Endothelial cell of umbilical vein (primary cell): ENCODE measurements at regions not wholly inside any gene's neighbourhood (a gene's known extent, or its start where the extent isn't known, plus 50 kb on each side); places are given as distances from the start of the nearest gene placed in this dataset.

ENCODE experiments used
- BruUV-seq: library from RNA; stranded (reverse); fragments of 400-500 nt; replicated peaks from 2 replicates; lab custom pipeline; 2021; lab: Mats Ljungman, UMichigan
- CTCF ChIA-PET: fragments of 300-600, 350-600 bp; sonication (Branson Sonifier 250); formaldehyde crosslinking; loops from one replicate; lab custom pipeline; 2021; ENCODE audit warnings: antibody characterized with exemption, inconsistent platforms; lab: Charles Lee
- POLR2A ChIA-PET: fragments of 300-600, 350-600 bp; sonication (Branson Sonifier 250); formaldehyde crosslinking; loops from one replicate; lab custom pipeline; 2021; ENCODE audit warnings: antibody characterized with exemption, inconsistent platforms; lab: Charles Lee
- DNase-seq: peaks from one replicate; pipeline ENCODE4 v3.0.0-alpha.2; 2011; ENCODE audit warnings: low read depth, low spot score
- FAIRE-seq: peaks from 2 replicates; lab custom pipeline; 2011; peaks lifted over from hg19 to GRCh38; lab: Jason Lieb, UNC
- H2AFZ ChIP-seq: 2 replicates; pipeline ENCODE4 v1.6.0; 2012; ENCODE audit warnings: low read depth, low read length, control low read depth, inconsistent platforms
- H3K27ac ChIP-seq: 2 replicates; pipeline ENCODE4 v1.5.1; 2011; ENCODE audit warnings: low read depth, mild to moderate bottlenecking, control low read depth, low read length, moderate library complexity; ENCODE audit not compliant: insufficient read depth
- H3K27me3 ChIP-seq, 2 experiments: 2 replicates each; pipeline versions ENCODE4 v1.6.0 to v1.6.1; 2011; ENCODE audit warnings: low read length in 2 of 2, mixed read lengths in 1 of 2; ENCODE audit not compliant: control insufficient read depth in 2 of 2, insufficient read depth in 2 of 2
- H3K36me3 ChIP-seq, 2 experiments: 2 replicates in 1 of 2; 3 replicates in 1 of 2; pipeline ENCODE4 v1.5.1; 2011; ENCODE audit warnings: low read length in 2 of 2, mild to moderate bottlenecking in 1 of 2, moderate library complexity in 1 of 2; ENCODE audit not compliant: control insufficient read depth in 2 of 2, insufficient read depth in 2 of 2; ENCODE audit errors: extremely low read depth in 1 of 2
- H3K4me1 ChIP-seq: 3 replicates; pipeline ENCODE4 v1.5.1; 2011; ENCODE audit warnings: mild to moderate bottlenecking, low read length; ENCODE audit not compliant: control insufficient read depth, insufficient read depth; ENCODE audit errors: extremely low read depth
- H3K4me2 ChIP-seq: 2 replicates; pipeline ENCODE4 v1.6.1; 2011; ENCODE audit warnings: low read length, control low read depth, mixed read lengths; ENCODE audit not compliant: insufficient read depth
- H3K4me3 ChIP-seq, 3 experiments: fragments of 200-600 bp in 1 of 3; sonication (generic), shearing (Covaris generic) in 1 of 3; replicated peaks in 1 of 3; 2 replicates each; pipeline ENCODE4 v1.5.1; 2011 to 2016; ENCODE audit warnings: control low read depth in 3 of 3, low read length in 3 of 3, mild to moderate bottlenecking in 2 of 3, inconsistent platforms in 1 of 3, low read depth in 1 of 3, moderate library complexity in 1 of 3; ENCODE audit not compliant: insufficient read depth in 1 of 3
- H3K79me2 ChIP-seq: 2 replicates; pipeline ENCODE4 v1.6.0; 2012; ENCODE audit warnings: low read length, inconsistent platforms; ENCODE audit not compliant: control insufficient read depth, insufficient read depth
- H3K9ac ChIP-seq: replicated peaks from 2 replicates; pipeline ENCODE3; 2011; ENCODE audit warnings: low read length, control low read depth; ENCODE audit not compliant: insufficient read depth; ENCODE audit errors: extremely low read depth
- H3K9me1 ChIP-seq: replicated peaks from 3 replicates; pipeline ENCODE4 v1.6.0; 2011; ENCODE audit warnings: mild to moderate bottlenecking, low read length; ENCODE audit not compliant: control insufficient read depth, insufficient read depth; ENCODE audit errors: extremely low read depth
- H3K9me3 ChIP-seq: replicated peaks from 2 replicates; pipeline ENCODE4 v1.5.1; 2012; ENCODE audit warnings: low read length, inconsistent platforms; ENCODE audit not compliant: control insufficient read depth, insufficient read depth
- H4K20me1 ChIP-seq: replicated peaks from 2 replicates; pipeline ENCODE3; 2011; ENCODE audit warnings: mild to moderate bottlenecking, low read length; ENCODE audit not compliant: control insufficient read depth, insufficient read depth; ENCODE audit errors: extremely low read depth
- EZH2 ChIP-seq: IDR thresholded peaks from 2 replicates; pipeline ENCODE4 v1.6.1; 2012; ENCODE audit warnings: borderline replicate concordance, low read depth, mild to moderate bottlenecking, moderate library complexity, low read length, inconsistent platforms; ENCODE audit not compliant: severe bottlenecking
- FOS ChIP-seq: IDR thresholded peaks from 2 replicates; pipeline ENCODE4 v1.6.1; 2011; ENCODE audit warnings: mild to moderate bottlenecking, low read length, moderate library complexity, borderline replicate concordance; ENCODE audit not compliant: insufficient read depth
- GATA2 ChIP-seq: IDR thresholded peaks from 2 replicates; pipeline ENCODE4 v1.7.0; 2011; ENCODE audit warnings: low read depth, mild to moderate bottlenecking, moderate library complexity, mixed read lengths, low read length; ENCODE audit not compliant: insufficient read length, insufficient read depth
- JUN ChIP-seq: IDR thresholded peaks from 2 replicates; pipeline ENCODE4 v1.6.1; 2011; ENCODE audit warnings: borderline replicate concordance, low read depth; ENCODE audit not compliant: insufficient read length, insufficient read depth
- MYC ChIP-seq: IDR thresholded peaks from one replicate; pipeline ENCODE4 v1.6.1; 2011; ENCODE audit warnings: mild to moderate bottlenecking, low read depth, low read length
- POLR2A ChIP-seq: IDR thresholded peaks from 2 replicates; pipeline ENCODE4 v1.6.1; 2012; ENCODE audit warnings: low read depth, mild to moderate bottlenecking, control low read depth, low read length
- POLR2AphosphoS5 ChIP-seq: IDR thresholded peaks from 2 replicates; pipeline ENCODE4 v1.6.1; 2012; ENCODE audit warnings: low read depth, mild to moderate bottlenecking, control low read depth, low read length, moderate library complexity; ENCODE audit not compliant: insufficient read depth
- dilution Hi-C: fragments of 300-500 bp; cut with MboI; formaldehyde crosslinking; loops from one replicate; pipeline ENCODE4 v1.15.0; 2019; ENCODE audit warnings: low sequenced_read_pairs; ENCODE audit not compliant: extremely low pct_ligation_motif_present
- intact Hi-C: fragments of 100-400 bp; cut with micrococcal nuclease; formaldehyde crosslinking; loops from one replicate; pipeline ENCODE4 v1.10.0; 2022
- TF ChIP-seq, protein P1 (sequence below): IDR thresholded peaks from 2 replicates; pipeline ENCODE4 v1.6.1; 2011; ENCODE audit not compliant: insufficient read depth, insufficient read length
- TF ChIP-seq, protein P2 (sequence below), 2 donors: IDR thresholded peaks; 1 replicate in 1 of 2; 2 replicates in 1 of 2; pipeline ENCODE4 v1.5.1; 2011; ENCODE audit warnings: low read length in 2 of 2, mild to moderate bottlenecking in 2 of 2, moderate library complexity in 2 of 2, control low read depth in 1 of 2, inconsistent platforms in 1 of 2, low read depth in 1 of 2; ENCODE audit not compliant: insufficient read depth in 1 of 2; ENCODE audit errors: extremely low read depth in 1 of 2

DNA sequence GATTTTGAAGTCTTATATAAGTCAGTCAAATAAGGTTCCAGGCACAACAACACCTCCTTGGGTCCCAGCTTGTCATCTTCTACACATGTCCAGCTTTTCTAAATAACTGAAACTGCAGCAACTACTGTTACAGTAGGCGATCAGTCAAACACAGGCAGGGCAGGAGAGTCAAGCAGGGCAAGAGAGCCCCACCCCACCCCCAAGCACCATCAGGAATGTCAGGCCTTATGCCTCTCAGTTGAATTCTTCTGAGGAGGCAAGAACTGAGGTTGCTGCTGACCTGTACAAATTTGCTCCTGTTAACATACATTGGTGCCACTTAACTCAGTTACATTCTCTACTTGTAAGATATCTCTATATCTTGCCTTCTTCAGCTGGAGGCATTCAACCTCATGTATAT, 608.8 kb upstream of the PCDH10 start:
- Histone ChIP-seq H3K9me3 (no peaks in the 10 kb centered on the region), H3K4me3 (no peak overlapping the region), H2AFZ (no peak overlapping the region), H3K27ac (no peak overlapping the region), H4K20me1 (no peaks in the 10 kb centered on the region), H3K9me1 (no peaks in the 10 kb centered on the region), H3K36me3 (no peaks in the 10 kb centered on the region), H3K9ac (no peak overlapping the region), H3K27me3 (no peaks in the 10 kb centered on the region), H3K4me1 (no peaks in the 10 kb centered on the region), H3K79me2 (no peaks in the 10 kb centered on the region), H3K4me2 (no peak overlapping the region)
- DNase-seq (no peak), FAIRE-seq (no peak)
- intact Hi-C loops (no loop called here), dilution Hi-C loops (no loop called here)
- no TSS peak for BruUV-seq
- ChIA-PET POLR2A (no interaction called here), CTCF (interaction anchor here (1.4 to 2.4 kb wide), 2 partner anchors 10 to 14 kb away, joined by 6 to 7 read pairs; no protein-coding TSS in a partner anchor)
- TF ChIP-seq JUN (no peak), GATA2 (no peak), POLR2AphosphoS5 (no peak), FOS (no peak), EZH2 (no peak), MYC (no peak), POLR2A (no peak)
- TF ChIP-seq, protein P1, sequence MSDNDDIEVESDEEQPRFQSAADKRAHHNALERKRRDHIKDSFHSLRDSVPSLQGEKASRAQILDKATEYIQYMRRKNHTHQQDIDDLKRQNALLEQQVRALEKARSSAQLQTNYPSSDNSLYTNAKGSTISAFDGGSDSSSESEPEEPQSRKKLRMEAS = no peak
- TF ChIP-seq, protein P2, sequence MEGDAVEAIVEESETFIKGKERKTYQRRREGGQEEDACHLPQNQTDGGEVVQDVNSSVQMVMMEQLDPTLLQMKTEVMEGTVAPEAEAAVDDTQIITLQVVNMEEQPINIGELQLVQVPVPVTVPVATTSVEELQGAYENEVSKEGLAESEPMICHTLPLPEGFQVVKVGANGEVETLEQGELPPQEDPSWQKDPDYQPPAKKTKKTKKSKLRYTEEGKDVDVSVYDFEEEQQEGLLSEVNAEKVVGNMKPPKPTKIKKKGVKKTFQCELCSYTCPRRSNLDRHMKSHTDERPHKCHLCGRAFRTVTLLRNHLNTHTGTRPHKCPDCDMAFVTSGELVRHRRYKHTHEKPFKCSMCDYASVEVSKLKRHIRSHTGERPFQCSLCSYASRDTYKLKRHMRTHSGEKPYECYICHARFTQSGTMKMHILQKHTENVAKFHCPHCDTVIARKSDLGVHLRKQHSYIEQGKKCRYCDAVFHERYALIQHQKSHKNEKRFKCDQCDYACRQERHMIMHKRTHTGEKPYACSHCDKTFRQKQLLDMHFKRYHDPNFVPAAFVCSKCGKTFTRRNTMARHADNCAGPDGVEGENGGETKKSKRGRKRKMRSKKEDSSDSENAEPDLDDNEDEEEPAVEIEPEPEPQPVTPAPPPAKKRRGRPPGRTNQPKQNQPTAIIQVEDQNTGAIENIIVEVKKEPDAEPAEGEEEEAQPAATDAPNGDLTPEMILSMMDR (IDR thresholded peaks at IDR 0.05; ENCODE audit: extremely low read depth in 1 of 2, insufficient read depth in 1 of 2, low read depth in 1 of 2, low read length in 2 of 2) = no peak
